ENCODE measurements at regions not wholly inside any gene's neighbourhood (a gene's known extent, or its start where the extent isn't known, plus 50 kb on each side); places are given as distances from the start of the nearest gene placed in this dataset.

DNA sequence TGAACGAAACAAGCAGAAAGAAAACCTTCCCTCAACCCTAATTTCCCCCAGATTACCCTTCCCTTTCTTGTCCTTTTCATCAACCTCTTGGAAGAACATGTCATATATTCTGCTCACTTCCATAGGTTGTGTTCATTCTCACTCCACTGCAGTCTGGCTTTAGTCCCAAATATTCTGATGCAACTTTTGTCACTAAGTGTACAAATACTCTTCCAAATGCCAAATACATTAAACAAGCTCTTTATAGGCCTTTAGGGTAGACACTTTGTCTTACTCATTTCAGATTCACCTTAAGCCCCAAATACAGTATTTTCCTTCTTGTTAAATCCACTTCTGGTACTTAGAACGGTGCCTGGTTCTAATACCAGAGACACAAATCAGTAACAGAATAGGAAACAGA, 406.5 kb upstream of the CDIN1 start:
- H3K36me3 Mint-ChIP-seq (ENCODE audit: insufficient read depth in 1 of 3, low read depth in 3 of 3) = no peaks in the 10 kb centered on the region
- H3K23ac ChIP-seq (ENCODE audit: insufficient read length, low read depth, low read length) = no peak overlapping the region
- H2BK12ac ChIP-seq (ENCODE audit: insufficient read length, low read depth, low read length) = no peak overlapping the region
- H2AFZ ChIP-seq (ENCODE audit: low read length) = no peak overlapping the region
- no peak overlapping the region for H3K56ac ChIP-seq (ENCODE audit: insufficient read length, low read depth, low read length)
- no peak overlapping the region for H3K9ac ChIP-seq (ENCODE audit: extremely low read depth, insufficient read length, low read length)
- no peaks in the 10 kb centered on the region for H3K27me3 Mint-ChIP-seq (ENCODE audit: low read depth)
- no peaks in the 10 kb centered on the region for H3K27me3 ChIP-seq (ENCODE audit: insufficient read depth, low read length)
- H4K5ac ChIP-seq (ENCODE audit: insufficient read length, low read depth, low read length) = no peak overlapping the region
- no peaks in the 10 kb centered on the region for H3K23me2 ChIP-seq (ENCODE audit: insufficient read length, low read depth, low read length, poor library complexity, severe bottlenecking)
- no peak overlapping the region for H3K4me2 ChIP-seq (ENCODE audit: insufficient read depth, insufficient read length, low read length)
- no peaks in the 10 kb centered on the region for H3K9me3 Mint-ChIP-seq
- H3K4me1 Mint-ChIP-seq = peaks cover under 1 to 2% of the 10 kb centered on the region in 2 experiments; a peak in 3 of 4 replicates
- H3K4ac ChIP-seq (ENCODE audit: low read depth, low read length) = no peak overlapping the region
- H3K4me3 Mint-ChIP-seq = no peak overlapping the region
- no peak for DNase-seq
- TF ChIP-seq, protein P1, sequence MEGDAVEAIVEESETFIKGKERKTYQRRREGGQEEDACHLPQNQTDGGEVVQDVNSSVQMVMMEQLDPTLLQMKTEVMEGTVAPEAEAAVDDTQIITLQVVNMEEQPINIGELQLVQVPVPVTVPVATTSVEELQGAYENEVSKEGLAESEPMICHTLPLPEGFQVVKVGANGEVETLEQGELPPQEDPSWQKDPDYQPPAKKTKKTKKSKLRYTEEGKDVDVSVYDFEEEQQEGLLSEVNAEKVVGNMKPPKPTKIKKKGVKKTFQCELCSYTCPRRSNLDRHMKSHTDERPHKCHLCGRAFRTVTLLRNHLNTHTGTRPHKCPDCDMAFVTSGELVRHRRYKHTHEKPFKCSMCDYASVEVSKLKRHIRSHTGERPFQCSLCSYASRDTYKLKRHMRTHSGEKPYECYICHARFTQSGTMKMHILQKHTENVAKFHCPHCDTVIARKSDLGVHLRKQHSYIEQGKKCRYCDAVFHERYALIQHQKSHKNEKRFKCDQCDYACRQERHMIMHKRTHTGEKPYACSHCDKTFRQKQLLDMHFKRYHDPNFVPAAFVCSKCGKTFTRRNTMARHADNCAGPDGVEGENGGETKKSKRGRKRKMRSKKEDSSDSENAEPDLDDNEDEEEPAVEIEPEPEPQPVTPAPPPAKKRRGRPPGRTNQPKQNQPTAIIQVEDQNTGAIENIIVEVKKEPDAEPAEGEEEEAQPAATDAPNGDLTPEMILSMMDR (conservative IDR thresholded peaks at IDR 0.05) = no peak
- H4K8ac ChIP-seq (replicated peaks; ENCODE audit: insufficient read length, low read depth, low read length) = no peak overlapping the region
- no peaks in the 10 kb centered on the region for H3K4me1 ChIP-seq (ENCODE audit: insufficient read depth, low read length)
- no peak overlapping the region for H3K27ac Mint-ChIP-seq
- no peak overlapping the region for H4K91ac ChIP-seq (ENCODE audit: insufficient read length, low read depth, low read length)
- H2BK20ac ChIP-seq (ENCODE audit: low read depth, low read length, poor library complexity, severe bottlenecking) = no peak overlapping the region
- no peaks in the 10 kb centered on the region for H3K79me1 ChIP-seq (ENCODE audit: insufficient read depth, low read depth, low read length, poor library complexity, severe bottlenecking)
- H3K79me2 ChIP-seq (ENCODE audit: insufficient read depth, low read length) = no peaks in the 10 kb centered on the region
- no peak overlapping the region for H3K27ac ChIP-seq (ENCODE audit: insufficient read length, low read depth, low read length)
- no CpG with 5 or more reads among the region's 2 CpGs for WGBS (ENCODE audit: extremely low coverage, insufficient read length, low lambda C conversion rate)
- H3T11ph ChIP-seq (ENCODE audit: low read length) = no peak overlapping the region
- H4K20me1 ChIP-seq (ENCODE audit: control insufficient read depth, insufficient read depth, insufficient read length) = no peaks in the 10 kb centered on the region
- no peaks in the 10 kb centered on the region for H3K9me3 ChIP-seq (ENCODE audit: control insufficient read depth, low read depth, low read length)
- H2BK120ac ChIP-seq (ENCODE audit: low read depth, low read length, poor library complexity, severe bottlenecking) = no peak overlapping the region
- no peak overlapping the region for H3K14ac ChIP-seq (ENCODE audit: insufficient read depth, low read length)
- no peak overlapping the region for H2AK5ac ChIP-seq (ENCODE audit: insufficient read length, low read length)
- no peak overlapping the region for H2BK15ac ChIP-seq (ENCODE audit: low read depth, low read length)
- H2BK5ac ChIP-seq (ENCODE audit: insufficient read length, low read length) = no peak overlapping the region
- H3K18ac ChIP-seq (ENCODE audit: insufficient read length, low read depth, low read length) = no peak overlapping the region

Measured in H9 (cell line).